Natural killer cell (primary cell): ENCODE measurements at regions not wholly inside any gene's neighbourhood (a gene's known extent, or its start where the extent isn't known, plus 50 kb on each side); places are given as distances from the start of the nearest gene placed in this dataset.

ENCODE experiments used
- ATAC-seq, 3 donors: fragments of 150-1000 bp in 2 of 3; fragments of 200-7000 bp in 1 of 3; cut with Tn5 transposase; 1 replicate in 1 of 3; 2 replicates in 2 of 3; pipeline ENCODE4 v1.10.0; 2021; ENCODE audit warnings: mild to moderate bottlenecking in 2 of 3, moderate library complexity in 2 of 3
- DNase-seq, 2 donors: peaks; one replicate each; pipeline versions ENCODE4 v3.0.0 to v3.0.0-alpha.2; 2013 to 2021; ENCODE audit warnings: mixed read lengths in 1 of 2
- H3K27ac ChIP-seq: one replicate; pipeline ENCODE4 v1.5.1; 2013; ENCODE audit warnings: mild to moderate bottlenecking, low read length
- H3K27me3 ChIP-seq: one replicate; pipeline ENCODE4 v1.6.1; 2013; ENCODE audit warnings: low read length; ENCODE audit not compliant: control insufficient read depth, insufficient read depth
- H3K36me3 ChIP-seq: one replicate; pipeline ENCODE4 v1.6.1; 2013; ENCODE audit warnings: low read length; ENCODE audit not compliant: control insufficient read depth, insufficient read depth
- H3K4me1 ChIP-seq: one replicate; pipeline ENCODE4 v1.6.1; 2013; ENCODE audit warnings: low read length; ENCODE audit not compliant: control insufficient read depth, insufficient read depth
- H3K4me3 ChIP-seq: one replicate; pipeline ENCODE4 v1.5.1; 2013; ENCODE audit warnings: low read length
- H3K9me3 ChIP-seq: one replicate; pipeline ENCODE4 v1.6.1; 2013; ENCODE audit warnings: low read length; ENCODE audit not compliant: control insufficient read depth, insufficient read depth
- H3K27ac Mint-ChIP-seq, 2 donors: one replicate each; pipeline ENCODE4 v1.8.0; 2022; ENCODE audit warnings: mild to moderate bottlenecking in 2 of 2, mixed read lengths in 2 of 2, moderate library complexity in 1 of 2
- H3K27me3 Mint-ChIP-seq, 2 donors: one replicate each; pipeline ENCODE4 v1.8.0; 2022; ENCODE audit warnings: low read depth in 2 of 2, mixed read lengths in 2 of 2
- H3K36me3 Mint-ChIP-seq: one replicate; pipeline ENCODE4 v1.8.0; 2022; ENCODE audit warnings: mixed read lengths
- H3K4me1 Mint-ChIP-seq, 2 donors: one replicate each; pipeline ENCODE4 v1.8.0; 2022; ENCODE audit warnings: mixed read lengths in 2 of 2
- H3K4me3 Mint-ChIP-seq: one replicate; pipeline ENCODE4 v1.8.0; 2022; ENCODE audit warnings: mild to moderate bottlenecking, moderate library complexity, mixed read lengths
- H3K9me3 Mint-ChIP-seq, 2 donors: one replicate each; pipeline ENCODE4 v1.8.0; 2022; ENCODE audit warnings: mixed read lengths in 2 of 2
- CTCF ChIP-seq: fragments of 200-600 bp; IDR thresholded peaks from one replicate; pipeline ENCODE4 v1.8.0; 2022; ENCODE audit warnings: antibody characterized with exemption
- WGBS: methylation state at CpG from one replicate; pipeline ENCODE4 v1.1.7; 2013; ENCODE audit warnings: missing lambda C conversion rate; ENCODE audit not compliant: insufficient coverage; 5-methylcytosine and 5-hydroxymethylcytosine counted together
- intact Hi-C: fragments of 100-400 bp; cut with micrococcal nuclease; formaldehyde crosslinking; loops from one replicate; pipeline ENCODE4 v1.14.2; 2022

- Histone ChIP-seq H3K9me3 (no peaks in the 10 kb centered on the region), H3K4me3 (no peak overlapping the region), H3K36me3 (no peaks in the 10 kb centered on the region), H3K27ac (no peak overlapping the region), H3K4me1 (no peaks in the 10 kb centered on the region), H3K27me3 (no peaks in the 10 kb centered on the region)
- DNase-seq (no peak), ATAC-seq (no peak)
- Mint-ChIP-seq H3K4me1 (peaks cover 0 to 9% of the 10 kb centered on the region in 2 donors), H3K4me3 (no peak overlapping the region), H3K27me3 (peaks cover 3 to 15% of the 10 kb centered on the region in 2 donors), H3K9me3 (no peaks in the 10 kb centered on the region), H3K36me3 (no peaks in the 10 kb centered on the region), H3K27ac (no peak overlapping the region)
- intact Hi-C loops, result no loop called here
- 100% methylated on average over 2 of the region's 6 CpGs for WGBS
- TF ChIP-seq CTCF, result no peak
Observed at GRCh38 chrX:9227276-9227675, 193.3 kb upstream of the FAM9B start.

- 72% methylated on average over 5 of the region's 5 CpGs for WGBS
- Histone ChIP-seq H3K27ac (no peak overlapping the region), H3K9me3 (no peaks in the 10 kb centered on the region), H3K27me3 (no peaks in the 10 kb centered on the region), H3K4me1 (no peaks in the 10 kb centered on the region), H3K36me3 (no peaks in the 10 kb centered on the region), H3K4me3 (no peak overlapping the region)
- Mint-ChIP-seq H3K27ac (no peak overlapping the region), H3K9me3 (no peaks in the 10 kb centered on the region), H3K27me3 (peaks cover 0 to 15% of the 10 kb centered on the region in 2 donors), H3K4me1 (no peaks in the 10 kb centered on the region), H3K36me3 (no peaks in the 10 kb centered on the region), H3K4me3 (no peak overlapping the region)
- ATAC-seq, result no peak
- no peak for TF ChIP-seq CTCF
- no peak for DNase-seq
- intact Hi-C loops, result no loop called here
Observed at GRCh38 chrX:9231491-9231890, 197.6 kb upstream of the FAM9B start.

GRCh38 chrX:9233141-9233540 is 199.2 kb upstream of the FAM9B start:
- no peak overlapping the region for H3K27ac ChIP-seq
- H3K9me3 ChIP-seq, result no peaks in the 10 kb centered on the region
- no peaks in the 10 kb centered on the region for H3K9me3 Mint-ChIP-seq
- intact Hi-C loops, result no loop called here
- no peak overlapping the region for H3K27ac Mint-ChIP-seq
- no peak for DNase-seq
- ATAC-seq, result no peak
- no peaks in the 10 kb centered on the region for H3K36me3 ChIP-seq
- no peaks in the 10 kb centered on the region for H3K27me3 ChIP-seq
- 96% methylated on average over 5 of the region's 5 CpGs for WGBS
- H3K4me1 Mint-ChIP-seq, result peaks cover 0 to 7% of the 10 kb centered on the region in 2 donors
- no peaks in the 10 kb centered on the region for H3K36me3 Mint-ChIP-seq
- H3K27me3 Mint-ChIP-seq, result peaks cover 0 to 15% of the 10 kb centered on the region in 2 donors
- H3K4me1 ChIP-seq, result peaks cover 4% of the 10 kb centered on the region
- H3K4me3 Mint-ChIP-seq, result no peak overlapping the region
- no peak overlapping the region for H3K4me3 ChIP-seq
- no peak for TF ChIP-seq CTCF

GRCh38 chrX:9234315-9234714 is 200.4 kb upstream of the FAM9B start:
- intact Hi-C loops, result no loop called here
- H3K36me3 ChIP-seq, result no peaks in the 10 kb centered on the region
- WGBS, result 96% methylated on average over 3 of the region's 3 CpGs
- peaks cover 0 to 7% of the 10 kb centered on the region in 2 donors for H3K4me1 Mint-ChIP-seq
- H3K27me3 ChIP-seq, result no peaks in the 10 kb centered on the region
- DNase-seq (no peak), ATAC-seq (no peak)
- H3K4me1 ChIP-seq, result peaks cover 8% of the 10 kb centered on the region
- no peak overlapping the region for H3K4me3 ChIP-seq
- H3K4me3 Mint-ChIP-seq, result no peak overlapping the region
- no peaks in the 10 kb centered on the region for H3K9me3 ChIP-seq
- no peaks in the 10 kb centered on the region for H3K36me3 Mint-ChIP-seq
- H3K27me3 Mint-ChIP-seq, result peaks cover 0 to 15% of the 10 kb centered on the region in 2 donors
- no peak overlapping the region for H3K27ac ChIP-seq
- no peak for TF ChIP-seq CTCF
- H3K9me3 Mint-ChIP-seq, result no peaks in the 10 kb centered on the region
- no peak overlapping the region for H3K27ac Mint-ChIP-seq
